ENCODE measurements at regions not wholly inside any gene's neighbourhood (a gene's known extent, or its start where the extent isn't known, plus 50 kb on each side); places are given as distances from the start of the nearest gene placed in this dataset.

DNA sequence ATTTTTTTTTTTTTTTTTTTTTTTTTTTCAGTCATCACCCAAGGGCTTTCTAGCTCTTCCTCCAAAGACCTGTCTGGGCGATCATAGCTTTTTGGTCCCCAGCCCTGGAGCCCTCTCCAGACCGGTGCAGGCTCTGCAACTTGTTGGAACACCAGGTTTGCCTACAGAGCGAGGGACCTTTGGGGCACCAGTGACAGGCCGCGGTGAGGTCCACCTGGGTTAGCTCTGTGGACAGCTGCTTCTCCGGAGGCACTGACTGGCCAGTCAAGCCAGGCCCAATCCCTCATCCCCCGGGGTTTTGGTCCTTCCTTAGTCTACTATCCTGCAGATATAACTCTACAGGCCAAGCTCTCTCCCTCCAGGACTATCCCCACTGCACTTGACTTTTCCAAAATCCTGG is 86.8 kb upstream of the SMNDC1 start:
- H3K36me3 Mint-ChIP-seq, result no peaks in the 10 kb centered on the region
- peaks cover 0 to 9% of the 10 kb centered on the region in 2 donors for H3K9me3 Mint-ChIP-seq
- DNase-seq (ENCODE audit: low spot score in 2 of 2), result no peak
- ATAC-seq, result no peak
- no peak overlapping the region for H3K27ac Mint-ChIP-seq

DNA sequence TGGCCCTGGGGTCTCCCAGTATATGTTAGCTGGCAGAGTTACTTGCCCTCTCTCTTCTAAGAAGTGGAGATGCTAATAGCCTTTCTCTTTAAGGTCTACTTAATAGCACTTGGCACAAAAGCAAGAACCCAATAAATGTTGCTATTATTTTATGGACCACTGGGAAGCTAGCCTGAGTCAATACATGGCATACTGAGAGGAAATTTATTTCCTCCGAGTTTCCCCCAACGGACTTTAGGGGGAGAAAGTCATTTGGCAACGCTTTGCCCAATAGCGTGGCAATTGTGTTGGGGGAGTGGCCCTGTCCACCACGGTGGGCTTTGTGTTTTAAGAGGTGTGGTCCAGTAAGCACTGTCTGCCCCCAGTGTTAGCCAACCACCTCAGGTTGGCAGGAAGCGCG is 87.4 kb upstream of the SMNDC1 start:
- Mint-ChIP-seq H3K9me3 (peaks cover 0 to 9% of the 10 kb centered on the region in 2 donors), H3K36me3 (no peaks in the 10 kb centered on the region), H3K27ac (no peak overlapping the region)
- DNase-seq (ENCODE audit: low spot score in 2 of 2) (no peak), ATAC-seq (no peak)

DNA sequence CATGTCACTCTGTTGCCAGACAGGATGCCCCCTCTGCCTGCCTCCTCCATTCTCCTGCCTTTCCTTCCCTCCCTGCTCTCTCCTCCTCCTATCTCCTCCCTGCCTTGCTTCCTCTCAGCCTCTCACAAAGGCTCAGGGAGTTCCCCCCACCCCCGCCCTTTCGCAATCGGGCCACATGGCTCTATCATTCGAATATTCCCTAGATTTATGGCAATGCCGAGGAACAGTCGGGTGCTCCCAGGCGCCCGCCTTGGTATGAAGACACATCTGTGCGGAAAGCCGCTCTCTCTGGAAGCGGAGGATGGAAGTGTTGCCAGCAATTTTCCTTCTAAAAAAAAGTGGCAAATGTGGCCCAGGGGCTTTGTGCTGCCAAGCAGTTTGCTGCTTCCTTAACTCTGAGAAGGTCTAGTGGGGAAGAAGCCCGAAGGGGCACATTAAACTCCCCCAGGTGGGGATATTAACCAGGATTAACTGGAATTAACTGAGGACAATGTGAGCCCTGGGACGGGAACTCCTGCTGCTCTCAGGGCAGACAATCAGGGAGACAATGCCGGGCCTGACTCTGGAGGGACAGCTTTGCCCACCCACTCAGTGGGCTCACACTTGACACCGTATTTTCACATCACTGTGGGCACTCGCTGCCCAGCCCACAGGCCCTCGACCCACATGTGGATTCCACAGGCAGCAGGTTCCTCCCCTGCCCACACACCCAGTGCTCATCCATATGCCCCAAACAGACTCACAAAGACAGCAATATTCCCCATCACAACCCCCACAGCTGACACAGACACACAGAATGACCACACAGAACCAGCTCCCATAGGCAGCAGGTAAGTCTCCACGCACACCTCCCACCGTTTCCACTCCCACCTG is 88.4 kb upstream of the SMNDC1 start:
- Mint-ChIP-seq H3K36me3 (no peaks in the 10 kb centered on the region), H3K27ac (peak overlapping the region in 1 of 2 donors; percentile 23)

DNA sequence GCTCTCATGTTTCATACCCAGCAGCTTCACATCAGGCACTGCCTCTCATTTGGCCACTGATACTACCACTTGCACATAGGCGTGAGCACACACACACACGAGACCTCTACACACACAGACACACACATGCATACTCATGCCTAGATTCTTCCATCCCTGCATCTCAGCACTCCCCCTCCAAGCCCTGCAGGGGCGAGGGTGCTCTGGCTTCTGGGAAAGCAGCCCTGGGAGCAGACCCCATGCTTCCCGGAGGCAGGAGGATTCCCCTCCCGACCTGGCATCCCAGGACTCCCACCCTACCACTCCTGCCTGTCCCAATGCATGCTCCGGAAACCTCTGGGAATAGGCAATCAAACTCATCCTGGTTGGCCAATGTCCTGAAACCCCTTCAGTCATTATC is 89.1 kb upstream of the SMNDC1 start:
- Mint-ChIP-seq H3K9me3 (peaks cover 0 to 9% of the 10 kb centered on the region in 2 donors), H3K36me3 (no peaks in the 10 kb centered on the region), H3K27ac (peak overlapping the region in 1 of 2 donors; percentile 23)
- DNase-seq (ENCODE audit: low spot score in 2 of 2) (no peak), ATAC-seq (no peak)

More for the DNA sequence above, 88.4 kb upstream of the SMNDC1 start:
- ATAC-seq, result no peak
- H3K9me3 Mint-ChIP-seq, result peaks cover 0 to 9% of the 10 kb centered on the region in 2 donors
- DNase-seq (ENCODE audit: low spot score in 2 of 2), result no peak

DNA sequence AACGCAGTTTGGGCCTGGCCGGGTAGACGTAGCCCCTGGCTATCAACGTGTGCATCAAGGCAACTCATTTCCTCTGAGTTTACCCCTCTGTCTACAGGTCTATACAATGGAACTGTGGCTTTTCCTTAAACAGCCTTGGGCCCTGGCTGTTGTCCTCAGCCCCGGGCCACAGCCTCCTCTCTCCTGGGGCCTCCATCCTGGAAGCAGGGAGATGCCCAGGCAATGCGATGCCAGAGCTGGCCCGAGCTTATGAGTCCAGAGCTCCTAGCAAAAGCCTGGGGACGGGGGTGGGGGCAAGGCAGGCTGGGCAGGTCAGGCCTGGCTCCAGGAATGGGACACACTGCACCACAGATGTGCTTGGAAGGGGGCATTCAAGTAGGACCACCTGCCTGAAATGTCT is 89.6 kb upstream of the SMNDC1 start:
- Mint-ChIP-seq H3K9me3 (peaks cover 0 to 9% of the 10 kb centered on the region in 2 donors), H3K36me3 (no peaks in the 10 kb centered on the region), H3K27ac (peak overlapping the region in 1 of 2 donors; percentile 23)
- DNase-seq (ENCODE audit: low spot score in 2 of 2), result no peak
- ATAC-seq, result no peak

DNA sequence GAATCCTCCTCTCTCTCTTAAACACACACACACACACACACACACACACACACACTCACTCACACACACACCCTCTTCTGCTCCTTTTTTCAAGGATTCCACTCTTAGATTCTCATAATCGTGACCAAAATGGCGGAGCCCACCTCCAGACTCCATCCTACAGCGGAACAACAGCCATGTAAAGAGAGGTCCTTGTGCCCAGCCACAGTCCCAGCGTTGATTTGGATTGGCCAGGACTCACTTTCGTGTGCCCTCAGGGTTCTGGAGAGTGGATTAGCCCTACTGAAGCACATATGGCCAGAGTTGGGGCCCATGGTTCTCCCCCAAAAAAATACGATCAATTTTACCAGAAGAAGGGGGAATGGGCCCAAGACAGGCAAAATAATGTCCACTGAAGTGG is 90.2 kb upstream of the SMNDC1 start:
- Mint-ChIP-seq H3K27ac (peak overlapping the region in 1 of 2 donors; percentile 1), H3K36me3 (no peaks in the 10 kb centered on the region), H3K9me3 (peaks cover 0 to 9% of the 10 kb centered on the region in 2 donors)
- ATAC-seq, result no peak
- no peak for DNase-seq (ENCODE audit: low spot score in 2 of 2)

DNA sequence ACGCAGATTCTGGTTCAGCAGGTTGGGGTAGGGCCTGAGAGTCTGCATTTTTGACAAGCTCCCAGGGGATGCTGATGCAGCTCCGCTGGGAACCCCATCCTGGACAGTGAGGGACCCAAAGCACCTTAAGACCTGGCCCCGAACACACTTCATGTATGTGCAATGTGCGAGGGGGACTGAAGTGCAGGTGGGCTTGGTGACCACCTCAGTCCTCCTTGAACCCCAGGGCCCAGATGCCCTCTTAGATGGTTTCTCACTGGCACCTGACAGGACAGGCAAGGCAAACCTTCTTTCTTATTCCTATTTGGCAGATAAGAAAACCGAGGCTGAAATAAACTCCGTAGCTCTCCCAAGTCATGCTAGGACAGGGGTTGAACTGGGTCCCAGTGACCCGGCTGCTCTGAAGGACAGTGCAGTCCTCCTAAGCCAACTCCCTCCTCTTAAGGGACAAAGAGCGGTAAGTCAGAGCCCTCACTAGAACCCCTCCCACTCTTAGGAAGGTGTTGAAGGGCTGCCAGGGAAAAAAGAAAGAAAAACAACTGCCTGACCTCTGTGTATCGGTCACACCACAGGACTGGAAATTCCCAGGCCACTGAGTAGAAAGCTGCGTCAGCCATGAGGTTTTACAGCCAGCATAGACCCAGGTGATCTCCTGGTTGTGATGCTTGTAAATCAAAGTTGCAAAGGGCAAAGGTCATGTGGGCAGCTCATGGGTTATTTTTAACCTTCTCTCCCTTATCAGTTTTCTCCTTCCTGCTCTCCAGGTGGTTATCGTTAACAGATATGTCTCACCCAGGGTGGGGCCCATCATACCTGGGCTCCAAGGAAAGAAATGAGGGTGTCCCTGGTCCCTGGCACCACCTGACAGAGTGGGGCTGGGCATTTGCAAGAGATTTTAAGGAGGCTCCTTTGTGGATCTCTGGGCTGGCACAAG is 90.9 kb upstream of the SMNDC1 start:
- DNase-seq (ENCODE audit: low spot score in 2 of 2) (peak; percentile 11 to 61), ATAC-seq (peak; percentile 80 to 90)
- H3K9me3 Mint-ChIP-seq, result peaks cover 0 to 9% of the 10 kb centered on the region in 2 donors
- H3K36me3 Mint-ChIP-seq, result no peaks in the 10 kb centered on the region
- H3K27ac Mint-ChIP-seq, result peak overlapping the region in 1 of 2 donors; percentile 6

DNA sequence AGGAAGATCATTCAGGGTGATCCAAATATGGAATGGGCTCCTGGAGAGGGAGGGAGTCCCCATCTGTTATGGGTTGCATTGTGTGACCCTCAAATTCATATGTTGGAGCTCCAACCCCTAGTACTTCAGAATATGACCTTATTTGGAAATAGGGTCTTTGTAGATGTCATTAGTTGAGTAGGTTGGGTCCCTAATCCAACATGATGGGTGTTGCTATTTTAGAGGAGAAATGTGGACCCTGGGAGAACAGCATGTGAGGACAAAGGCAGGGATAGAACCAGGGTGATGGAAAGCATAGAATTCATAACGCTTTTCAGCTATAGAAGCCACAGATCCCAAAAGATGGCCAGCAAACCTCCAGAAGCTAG is 91.5 kb upstream of the SMNDC1 start:
- ATAC-seq, result no peak
- DNase-seq (ENCODE audit: low spot score in 2 of 2), result no peak
- no peaks in the 10 kb centered on the region for H3K36me3 Mint-ChIP-seq
- peak overlapping the region in 1 of 2 donors; percentile 6 for H3K27ac Mint-ChIP-seq
- peaks cover 0 to 6% of the 10 kb centered on the region in 2 donors for H3K9me3 Mint-ChIP-seq

DNA sequence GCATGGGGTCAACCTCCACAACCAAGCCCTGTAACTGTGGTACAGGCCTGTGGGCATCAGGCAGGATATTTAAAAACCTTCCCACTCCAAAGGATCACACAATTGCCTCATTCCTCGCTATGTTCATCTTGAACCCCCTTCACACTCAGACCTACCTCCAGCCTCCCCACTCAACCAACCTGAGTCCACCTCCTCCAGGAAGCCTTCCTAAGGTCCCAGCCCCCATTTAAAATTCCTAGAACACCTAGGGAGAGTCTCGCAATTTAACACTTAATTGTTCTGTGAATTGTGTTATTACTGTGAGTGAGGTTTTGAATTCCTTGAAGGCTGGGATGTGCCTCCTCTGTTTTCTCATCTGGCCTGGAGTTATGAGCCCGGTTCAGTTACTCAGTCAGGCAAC is 93.1 kb upstream of the SMNDC1 start:
- ATAC-seq (no peak), DNase-seq (ENCODE audit: low spot score in 2 of 2) (no peak)
- Mint-ChIP-seq H3K36me3 (no peaks in the 10 kb centered on the region), H3K9me3 (peaks cover 0 to 5% of the 10 kb centered on the region in 2 donors), H3K27ac (no peak overlapping the region)

DNA sequence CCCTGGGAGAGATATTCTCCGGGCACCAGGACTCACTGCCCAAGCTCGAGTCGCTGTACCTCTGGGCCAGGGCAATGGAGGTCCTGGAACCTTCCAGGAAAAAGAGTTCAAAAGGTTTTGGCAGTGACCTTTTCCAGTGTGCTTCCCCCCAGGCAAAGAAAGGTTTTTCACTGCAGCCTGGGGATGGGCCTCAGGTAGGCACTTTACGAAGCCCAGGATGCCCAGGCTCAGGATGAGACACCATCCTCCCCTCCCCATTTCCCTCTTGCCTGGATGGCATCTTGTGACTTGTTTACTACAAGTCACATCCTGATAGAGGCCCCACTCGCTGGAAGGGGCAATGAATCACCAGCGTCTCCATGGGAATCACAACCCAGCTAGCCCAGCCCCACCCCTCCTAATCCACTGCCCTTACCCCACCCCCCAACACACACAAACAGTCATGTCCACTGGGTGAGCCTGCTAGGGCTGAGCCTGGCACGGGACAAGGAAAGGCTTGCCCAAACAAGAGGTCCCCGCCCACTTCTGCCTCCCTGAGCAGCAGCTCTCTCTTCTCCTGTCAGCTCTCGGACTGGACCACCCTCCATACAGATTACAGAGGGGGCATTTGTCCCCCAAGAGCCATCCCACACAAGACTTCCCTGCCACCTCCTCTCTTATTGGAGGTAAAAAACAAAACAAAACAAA is 93.8 kb upstream of the SMNDC1 start:
- no peak for DNase-seq (ENCODE audit: low spot score in 2 of 2)

DNA sequence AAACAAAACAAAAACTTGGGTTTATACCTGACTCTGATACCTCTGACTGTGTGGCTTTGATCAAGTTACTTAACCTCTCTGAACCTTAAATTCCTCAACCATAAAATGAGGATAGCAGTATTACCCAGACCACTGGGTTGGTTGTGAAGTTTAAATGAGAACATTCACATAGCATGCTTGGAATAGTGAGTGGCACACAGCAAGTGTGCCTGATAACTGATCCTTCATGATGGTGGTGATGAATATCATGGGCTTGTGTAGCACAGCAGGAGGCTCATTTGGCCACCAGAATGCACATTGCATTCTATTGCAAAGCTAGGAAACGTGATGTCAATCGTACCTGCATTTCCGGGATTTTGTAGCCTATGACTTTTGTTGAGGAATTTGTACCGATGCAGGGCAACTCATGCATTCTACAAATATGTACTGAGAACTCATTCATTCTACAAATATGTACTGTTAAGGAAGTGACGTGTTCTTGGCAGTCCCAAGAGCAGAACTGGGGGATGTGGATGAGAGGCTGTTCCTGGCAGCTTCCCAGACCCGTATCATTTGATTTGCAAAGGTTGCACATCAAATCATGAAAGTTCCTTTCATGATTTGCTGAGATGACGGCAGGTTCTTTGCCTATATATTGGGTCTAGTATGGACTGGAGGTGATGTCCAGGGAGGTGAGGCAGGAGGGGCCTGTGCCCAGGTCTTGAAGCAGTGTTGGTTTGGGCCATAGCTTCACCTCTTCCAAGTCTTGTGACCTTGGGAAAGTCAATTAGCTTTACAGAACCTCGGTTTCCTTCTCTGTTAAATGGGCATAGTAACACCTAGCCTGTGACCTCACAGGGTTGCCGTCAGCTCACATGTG is 94.6 kb upstream of the SMNDC1 start:
- Mint-ChIP-seq H3K9me3 (peaks cover 0 to 5% of the 10 kb centered on the region in 2 donors), H3K27ac (peak overlapping the region in 1 of 2 donors; percentile 30), H3K36me3 (no peaks in the 10 kb centered on the region)
- DNase-seq (ENCODE audit: low spot score in 2 of 2) (no peak), ATAC-seq (no peak)

More for the DNA sequence above, 93.8 kb upstream of the SMNDC1 start:
- peak overlapping the region in 1 of 2 donors; percentile 30 for H3K27ac Mint-ChIP-seq
- H3K9me3 Mint-ChIP-seq, result peaks cover 0 to 5% of the 10 kb centered on the region in 2 donors
- H3K36me3 Mint-ChIP-seq, result no peaks in the 10 kb centered on the region
- ATAC-seq, result no peak

DNA sequence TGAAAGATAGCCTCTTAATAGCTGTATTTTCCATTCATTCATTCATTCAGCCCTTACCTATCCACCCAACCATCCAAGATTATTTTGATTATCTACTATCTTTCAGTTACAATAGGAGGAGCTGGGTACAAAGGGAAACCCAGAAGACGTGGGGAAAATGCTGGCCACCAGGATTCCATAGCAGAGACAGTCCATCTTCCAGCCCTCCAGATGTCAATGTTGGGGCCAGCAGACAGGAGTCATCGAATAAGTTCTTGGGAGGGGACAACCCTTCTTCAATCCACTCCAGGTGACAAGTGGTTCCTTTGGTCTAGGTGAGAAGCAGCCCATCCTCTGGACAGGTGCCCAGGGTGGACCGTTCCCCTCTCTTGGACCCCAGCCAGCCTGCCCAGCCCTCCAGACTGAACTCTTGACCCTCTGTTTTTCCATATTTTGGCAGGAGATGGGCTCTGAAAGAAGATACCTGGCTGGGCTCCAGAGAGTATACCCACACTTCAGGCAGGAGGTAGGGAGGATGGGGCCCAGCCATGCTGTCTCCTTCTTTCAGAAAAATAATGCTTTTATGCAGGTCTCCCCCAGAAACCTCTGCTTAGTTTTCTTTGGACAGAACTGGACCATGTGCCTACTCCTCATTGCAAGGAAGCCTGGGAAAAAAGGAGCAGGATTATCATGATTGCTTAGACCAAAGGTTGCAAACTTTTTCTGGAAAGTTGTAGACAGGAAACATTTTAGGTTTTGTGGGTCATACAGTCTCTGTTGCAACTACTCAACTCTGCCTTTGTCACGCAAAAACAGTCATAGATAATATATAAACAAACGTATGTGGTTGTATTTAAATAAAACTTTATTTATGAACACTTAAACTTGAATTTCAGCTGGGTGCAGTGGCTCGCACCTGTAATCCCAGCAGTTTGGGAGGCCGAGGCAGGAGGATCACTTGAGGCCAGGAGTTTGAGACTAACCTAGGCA is 95.5 kb upstream of the SMNDC1 start:
- H3K27ac Mint-ChIP-seq, result no peak overlapping the region
- ATAC-seq, result no peak
- no peaks in the 10 kb centered on the region for H3K9me3 Mint-ChIP-seq
- H3K36me3 Mint-ChIP-seq, result no peaks in the 10 kb centered on the region
- DNase-seq (ENCODE audit: low spot score in 2 of 2), result no peak

DNA sequence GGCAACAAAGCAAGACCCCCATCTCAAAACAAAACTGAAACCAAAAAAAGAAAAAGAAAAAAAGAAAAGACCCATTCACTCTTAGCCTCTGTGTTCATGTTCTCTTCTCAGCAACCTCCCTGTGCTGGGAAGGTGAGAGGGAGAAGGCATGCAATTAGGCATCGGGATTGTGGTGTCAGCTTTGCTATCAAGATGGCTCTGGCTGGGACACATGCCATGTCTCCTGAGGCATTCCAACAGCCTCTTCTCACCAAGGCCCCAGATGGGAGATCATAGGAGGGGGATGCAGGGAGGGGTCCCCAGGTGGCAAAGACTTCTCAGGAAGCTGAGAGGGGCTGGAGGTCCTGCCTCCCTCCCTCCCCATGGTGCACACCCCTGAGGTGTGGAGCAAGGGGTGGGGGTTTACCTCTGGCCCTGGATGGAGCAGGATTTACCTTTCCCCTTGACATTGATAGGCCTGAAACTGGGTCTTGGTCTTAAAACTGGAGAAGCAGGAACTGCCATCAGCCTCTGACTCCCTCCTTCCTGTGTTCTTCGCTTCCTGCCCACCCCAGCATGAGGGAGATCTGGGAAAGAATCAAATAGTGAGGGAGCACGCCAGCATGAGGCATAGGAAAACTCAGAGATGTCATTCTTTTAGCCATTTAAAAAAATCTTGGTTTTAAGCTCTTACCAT is 96.2 kb upstream of the DUSP5 start:
- ATAC-seq, result no peak
- H3K36me3 Mint-ChIP-seq, result no peaks in the 10 kb centered on the region
- DNase-seq (ENCODE audit: low spot score in 2 of 2), result no peak
- peak overlapping the region in 1 of 2 donors; percentile 95 for H3K27ac Mint-ChIP-seq
- no peaks in the 10 kb centered on the region for H3K9me3 Mint-ChIP-seq

DNA sequence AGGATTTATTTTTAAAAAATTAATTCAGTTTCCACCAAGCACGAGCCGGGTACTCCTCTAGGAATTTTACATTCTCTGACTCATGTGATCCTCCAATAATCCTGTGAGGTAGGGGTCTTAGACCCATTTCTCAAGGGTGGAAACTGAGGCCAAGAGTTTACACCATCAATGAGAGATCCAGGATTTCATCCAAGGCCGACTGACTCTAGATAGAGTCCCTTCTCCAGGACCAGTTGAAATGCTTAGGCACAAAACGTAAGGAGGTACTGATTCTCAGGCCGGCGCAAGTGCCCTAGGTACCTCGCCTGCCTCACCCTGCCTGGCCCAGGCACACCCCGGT is 95.7 kb upstream of the DUSP5 start:
- no peak overlapping the region for H3K27ac Mint-ChIP-seq
- H3K9me3 Mint-ChIP-seq, result no peaks in the 10 kb centered on the region
- no peak for DNase-seq (ENCODE audit: low spot score in 2 of 2)
- no peak for ATAC-seq
- no peaks in the 10 kb centered on the region for H3K36me3 Mint-ChIP-seq
